HG03342 (cell line): ENCODE measurements at regions not wholly inside any gene's neighbourhood (a gene's known extent, or its start where the extent isn't known, plus 50 kb on each side); places are given as distances from the start of the nearest gene placed in this dataset.

Experiments used
- ATAC-seq: cut with Tn5 transposase; IDR thresholded peaks from one replicate; pipeline ENCODE4 v1.9.1; 2021; ENCODE audit warnings: mild to moderate bottlenecking, moderate library complexity; ENCODE audit not compliant: unreplicated experiment

DNA sequence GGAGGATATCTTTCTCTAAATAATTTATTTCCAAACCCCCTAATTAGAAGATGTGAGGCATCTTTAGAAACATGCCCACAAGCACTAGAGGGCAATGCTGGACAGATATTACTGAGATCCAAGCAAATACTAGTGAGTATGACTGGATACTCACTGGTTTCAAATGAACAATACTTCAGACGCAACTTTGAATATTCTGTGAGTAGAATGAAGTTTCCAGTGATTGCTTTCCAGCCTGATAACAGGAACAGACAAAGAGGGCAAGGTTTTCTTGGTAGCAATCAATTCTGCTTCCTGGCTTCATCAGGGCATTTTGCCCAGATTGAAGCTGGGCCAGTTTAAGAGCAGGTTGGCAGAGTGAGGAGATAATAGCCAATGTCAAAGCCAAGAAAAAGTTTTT is 442.6 kb upstream of the PDZRN3 start:
- ATAC-seq = no peak

- ATAC-seq = no peak
These were observed 441.7 kb upstream of the PDZRN3 start for GRCh38 chr3:74066456-74066855.

- ATAC-seq = no peak
These were observed 435.3 kb upstream of the PDZRN3 start for GRCh38 chr3:74059923-74060600.

DNA sequence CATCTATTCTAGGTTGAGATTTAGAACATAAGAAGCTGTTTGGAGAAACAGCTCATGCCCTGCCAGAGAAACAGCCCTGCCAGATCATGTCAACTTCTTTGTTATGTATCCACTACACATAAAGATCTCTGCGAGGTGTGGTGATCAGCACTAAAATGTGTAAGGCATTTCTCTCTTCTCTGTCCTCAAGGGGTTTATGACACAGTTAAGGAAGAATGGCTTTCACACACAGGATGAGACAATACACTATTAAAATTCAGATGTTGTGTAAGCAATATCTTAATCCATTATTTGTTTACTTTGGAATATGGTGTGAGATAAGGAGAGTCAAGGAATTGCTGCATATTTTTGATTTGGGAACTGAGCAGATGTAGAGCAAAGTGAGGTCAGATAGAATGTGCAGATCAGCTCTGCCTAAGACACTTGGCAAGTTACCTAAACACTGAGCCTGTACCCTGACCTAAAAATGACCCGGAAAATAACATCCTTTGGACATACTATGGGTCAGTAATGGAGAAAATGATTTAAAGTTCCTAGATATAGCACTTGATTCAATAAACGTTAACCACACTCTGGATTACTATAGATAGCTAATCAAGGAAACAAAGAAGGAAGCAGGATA is 434.7 kb upstream of the PDZRN3 start:
- ATAC-seq = no peak

DNA sequence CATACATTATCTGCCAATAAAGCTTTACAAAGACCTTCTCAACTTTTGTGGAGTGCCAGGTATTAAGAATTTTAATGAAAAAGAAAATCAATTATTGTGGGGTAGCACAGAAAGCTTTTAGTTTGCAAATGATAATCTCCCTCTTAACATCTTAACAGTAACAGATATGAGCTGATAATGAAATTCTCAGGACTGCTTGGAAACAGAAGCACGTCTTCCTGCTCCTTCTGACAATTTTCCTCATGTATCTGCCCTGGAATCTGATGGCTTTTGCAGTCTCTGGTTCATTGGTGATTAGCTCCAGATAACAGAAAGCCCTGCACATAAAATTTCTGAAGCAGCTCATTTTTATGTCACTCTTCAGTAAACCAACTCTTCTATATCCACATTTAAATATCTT is 432.4 kb upstream of the PDZRN3 start:
- no peak for ATAC-seq

DNA sequence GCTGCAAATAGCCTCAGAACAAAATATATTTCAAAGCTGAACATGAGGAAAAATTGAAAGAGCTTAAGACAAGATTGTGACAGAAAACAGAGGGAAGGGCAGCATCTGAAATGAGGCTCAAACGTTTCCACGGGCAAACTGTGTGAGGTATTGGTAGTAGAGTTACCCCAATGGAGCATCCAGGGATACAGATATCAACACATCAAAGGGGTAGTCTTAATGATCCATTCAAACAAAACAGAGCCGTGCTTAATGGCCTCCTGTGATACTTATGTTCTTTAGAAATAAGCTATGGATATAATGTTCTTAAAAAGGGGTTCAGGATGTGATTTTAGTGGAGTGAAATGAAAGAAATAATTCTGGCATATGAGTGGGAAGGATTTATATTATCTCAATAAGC is 430.3 kb upstream of the PDZRN3 start:
- ATAC-seq = no peak

DNA sequence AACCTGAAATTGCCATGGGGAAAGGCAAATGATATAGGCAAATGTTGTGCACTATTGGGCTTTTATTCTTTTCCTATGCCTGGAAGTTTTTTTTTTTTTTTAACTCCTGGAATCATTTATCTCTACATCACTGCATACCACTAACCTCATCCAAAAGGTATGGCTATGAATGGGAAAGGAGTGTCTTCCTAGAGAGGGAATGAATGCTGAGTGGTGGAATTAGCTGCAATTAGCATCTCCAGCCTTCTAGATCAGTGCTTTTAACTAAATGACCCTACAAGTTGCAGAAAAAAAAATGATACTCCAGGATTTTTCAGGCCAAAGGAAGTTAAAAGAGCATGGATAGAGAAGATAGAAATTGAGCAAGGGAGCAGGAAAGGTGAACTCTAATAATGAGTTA is 429.8 kb upstream of the PDZRN3 start:
- ATAC-seq = no peak

GRCh38 chr3:74053970-74054516 is 429.3 kb upstream of the PDZRN3 start:
- no peak for ATAC-seq

- ATAC-seq = no peak
These were observed 424.7 kb upstream of the PDZRN3 start for GRCh38 chr3:74049444-74049843.

DNA sequence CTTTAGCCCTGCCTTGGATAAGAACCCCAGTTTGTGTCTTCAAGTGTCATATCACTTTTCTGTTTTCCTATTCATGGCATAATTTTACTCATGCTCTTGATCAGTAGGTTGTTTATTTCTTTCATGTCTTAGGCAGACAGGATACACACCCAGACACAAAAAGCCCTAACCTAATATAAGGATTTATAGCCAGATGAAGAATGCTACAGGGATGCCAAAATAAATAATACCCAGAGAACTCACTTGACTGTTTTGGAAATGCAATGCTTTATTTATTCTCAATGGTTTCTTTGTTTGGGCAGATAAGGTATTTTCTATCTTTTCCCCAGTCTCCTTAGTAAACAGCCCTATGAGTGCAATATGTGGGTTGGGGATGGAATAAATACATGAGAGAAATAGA is 424.0 kb upstream of the PDZRN3 start:
- no peak for ATAC-seq

DNA sequence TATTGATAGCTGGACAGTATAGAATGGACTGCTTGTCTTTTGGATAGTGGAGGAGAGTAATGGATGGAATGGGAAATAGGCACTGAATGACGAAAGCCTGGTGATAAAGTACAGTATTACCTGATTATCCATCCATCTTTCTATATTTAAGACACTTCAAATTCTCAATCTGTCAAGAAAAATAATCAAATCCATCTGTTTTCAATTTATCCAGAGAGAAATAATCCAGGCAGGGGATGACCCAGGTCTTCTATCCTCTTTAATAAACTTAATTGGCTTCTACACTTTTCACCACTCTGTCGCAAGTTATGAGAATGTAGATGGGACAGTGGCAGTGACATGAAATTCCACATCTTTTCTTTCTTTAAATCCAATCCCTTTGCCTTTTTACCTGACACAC is 420.3 kb upstream of the PDZRN3 start:
- no peak for ATAC-seq

- no peak for ATAC-seq
These were observed 416.4 kb upstream of the PDZRN3 start for GRCh38 chr3:74041068-74041675.

- ATAC-seq = no peak
These were observed 414.4 kb upstream of the PDZRN3 start for GRCh38 chr3:74039105-74039504.

DNA sequence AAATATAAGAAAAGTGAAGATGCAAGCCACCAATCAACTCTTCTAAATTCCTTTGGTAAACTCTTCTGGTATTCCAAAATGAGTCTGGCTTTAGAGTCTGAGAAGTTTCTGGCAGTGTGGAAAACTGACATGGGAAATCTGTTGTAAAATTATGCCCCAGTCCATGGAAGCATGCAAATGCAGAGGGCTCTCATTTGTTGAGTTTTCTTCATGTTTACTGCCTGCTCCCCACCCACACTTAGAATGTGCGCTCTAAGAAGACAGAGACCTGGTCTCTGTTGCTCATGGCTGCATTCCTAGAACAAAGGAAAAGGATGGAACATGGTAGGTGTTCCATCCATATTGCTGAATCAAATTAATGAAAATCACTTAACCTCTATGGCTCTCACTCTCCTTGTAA is 411.8 kb upstream of the PDZRN3 start:
- ATAC-seq = no peak

DNA sequence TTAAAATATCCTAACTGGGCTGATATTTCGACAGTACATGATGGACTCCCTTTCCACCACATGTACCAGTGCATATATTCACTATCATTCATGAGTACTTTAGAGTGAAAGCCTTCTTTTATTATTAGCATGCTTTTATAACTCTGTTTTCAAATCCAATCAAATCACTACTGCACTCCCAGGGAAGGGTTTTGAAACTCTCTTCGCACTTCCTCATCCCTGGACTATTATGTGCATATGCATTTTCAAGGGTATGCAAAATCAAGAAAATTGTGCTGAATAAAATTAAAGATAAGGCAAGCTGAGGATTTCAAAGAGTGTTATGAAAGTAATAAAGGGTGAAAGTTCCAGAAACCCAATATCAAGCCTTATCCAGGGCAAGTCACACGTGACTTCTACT is 411.4 kb upstream of the PDZRN3 start:
- no peak for ATAC-seq

GRCh38 chr3:74033806-74034205 is 409.1 kb upstream of the PDZRN3 start:
- no peak for ATAC-seq

DNA sequence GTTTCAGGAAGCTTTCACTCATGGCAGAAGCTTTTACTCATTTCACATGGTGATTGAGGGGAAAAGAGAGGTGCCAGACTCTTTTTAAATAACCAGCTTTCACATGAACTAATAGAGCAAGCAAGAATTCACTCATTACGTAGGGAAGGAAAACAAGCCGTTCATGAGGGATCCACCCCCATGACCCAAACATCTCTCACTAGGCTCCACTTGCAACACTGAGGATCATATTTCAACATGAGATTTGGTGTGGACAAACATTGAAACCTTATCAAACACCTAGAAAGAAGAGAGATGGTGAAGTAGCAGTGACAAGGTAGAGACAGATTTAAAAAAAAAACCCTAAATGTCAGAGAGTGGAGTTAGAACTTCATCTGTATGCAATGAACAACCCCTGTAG is 408.6 kb upstream of the PDZRN3 start:
- ATAC-seq = no peak

- no peak for ATAC-seq
These were observed 402.4 kb upstream of the PDZRN3 start for GRCh38 chr3:74027121-74027520.

- ATAC-seq = no peak
These were observed 398.7 kb upstream of the PDZRN3 start for GRCh38 chr3:74023395-74023794.

GRCh38 chr3:74021449-74021848 is 396.7 kb upstream of the PDZRN3 start:
- ATAC-seq = no peak

DNA sequence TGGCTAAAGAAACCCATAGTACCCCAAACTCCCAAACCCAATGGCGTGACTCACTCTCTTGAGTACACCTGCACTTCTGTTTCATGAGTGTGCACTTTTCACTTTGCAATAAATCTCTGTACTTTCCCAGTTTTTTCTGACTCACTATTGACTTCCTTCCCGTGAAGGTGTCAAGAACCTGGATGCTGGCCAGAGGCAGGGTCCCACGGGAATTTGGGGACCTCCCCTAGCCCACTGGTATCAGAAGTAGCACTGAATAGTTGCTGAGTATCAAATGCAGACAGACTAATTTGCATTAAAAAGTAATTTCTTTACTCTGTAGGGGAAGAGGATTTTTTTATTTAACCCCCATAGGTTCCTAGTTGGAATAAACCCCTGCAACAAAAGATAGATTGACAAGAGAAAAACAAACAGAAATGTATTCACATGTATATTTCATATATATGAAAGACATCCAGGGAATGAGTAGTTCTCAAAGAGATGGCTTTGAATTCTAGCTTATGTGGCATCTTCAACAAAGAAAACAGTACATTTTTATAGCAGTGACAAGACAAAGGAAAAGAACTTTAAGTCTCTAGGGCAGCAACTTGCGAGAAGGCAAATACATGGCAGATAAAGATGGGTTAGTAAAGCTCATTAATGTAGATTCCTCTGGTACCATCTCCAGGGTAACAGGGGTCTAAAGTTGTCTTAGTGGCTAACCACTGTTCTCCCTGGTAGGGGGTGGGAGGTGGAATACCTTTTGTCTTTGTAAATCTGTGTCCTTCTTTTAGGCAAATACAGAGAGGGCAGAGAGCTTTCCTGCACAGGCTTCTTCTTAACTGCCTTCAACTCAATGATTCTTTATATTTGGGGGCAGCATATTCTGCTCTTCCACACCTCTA is 385.5 kb upstream of the PDZRN3 start:
- ATAC-seq = no peak
